Activated CD4-positive, CD25-positive, alpha-beta regulatory T cell (primary cell): ENCODE measurements at regions not wholly inside any gene's neighbourhood (a gene's known extent, or its start where the extent isn't known, plus 50 kb on each side); places are given as distances from the start of the nearest gene placed in this dataset.

Experiments
- DNase-seq, 4 experiments: peaks; one replicate each; lab custom pipeline; 2025; lab: John Stamatoyannopoulos, UW

- no peak for DNase-seq
These were observed 115.2 kb downstream of the MRPL14 start for GRCh38 chr6:44012078-44012493.

GRCh38 chr6:44011350-44011920 is 115.8 kb downstream of the MRPL14 start:
- no peak for DNase-seq

- DNase-seq = no peak
These were observed 116.6 kb downstream of the MRPL14 start for GRCh38 chr6:44010411-44011349.

GRCh38 chr6:44009425-44010321 is 117.6 kb downstream of the MRPL14 start:
- no peak for DNase-seq

GRCh38 chr6:44008821-44009370 is 118.4 kb downstream of the MRPL14 start:
- no peak for DNase-seq

- DNase-seq = no peak
These were observed 119.2 kb downstream of the MRPL14 start for GRCh38 chr6:44007818-44008621.

- no peak for DNase-seq
These were observed 120.4 kb downstream of the MRPL14 start for GRCh38 chr6:44006872-44007303.

GRCh38 chr6:44006123-44006871 is 121.0 kb downstream of the MRPL14 start:
- DNase-seq = no peak

- DNase-seq = no peak
These were observed 121.7 kb downstream of the MRPL14 start for GRCh38 chr6:44005507-44005903.

GRCh38 chr6:44004625-44005506 is 122.4 kb downstream of the MRPL14 start:
- DNase-seq = no peak

- DNase-seq = no peak
These were observed 123.1 kb downstream of the MRPL14 start for GRCh38 chr6:44004136-44004535.

- DNase-seq = no peak
These were observed 123.7 kb downstream of the MRPL14 start for GRCh38 chr6:44003345-44004061.

- DNase-seq = peak in 1 of 4 experiments; percentile 15
These were observed 124.5 kb downstream of the MRPL14 start for GRCh38 chr6:44002593-44003344.

- DNase-seq = no peak
These were observed 125.1 kb downstream of the MRPL14 start for GRCh38 chr6:44002067-44002592.

- no peak for DNase-seq
These were observed 125.8 kb downstream of the MRPL14 start for GRCh38 chr6:44001318-44002066.

- DNase-seq = no peak
These were observed 126.9 kb downstream of the MRPL14 start for GRCh38 chr6:44000164-44000842.
